WTC11 (cell line): ENCODE measurements at regions not wholly inside any gene's neighbourhood (a gene's known extent, or its start where the extent isn't known, plus 50 kb on each side); places are given as distances from the start of the nearest gene placed in this dataset.

Experiments used
- ZBTB21 ChIP-seq: sonication (generic); formaldehyde crosslinking; IDR thresholded peaks from 2 replicates; pipeline ENCODE4 v1.8.1; 2023; ENCODE audit warnings: mild to moderate bottlenecking, missing genetic modification reagents, borderline replicate concordance
- TF ChIP-seq, protein P1 (sequence below): fragments of 200-600 bp; IDR thresholded peaks from 2 replicates; pipeline ENCODE4 v1.8.0; 2022; ENCODE audit warnings: antibody characterized with exemption
- TF ChIP-seq, protein P2 (sequence below): fragments of 250-450 bp; sonication (Bioruptor Pico); IDR thresholded peaks from 2 replicates; pipeline ENCODE4 v1.9.0; 2021; ENCODE audit warnings: mild to moderate bottlenecking
- TF ChIP-seq, protein P3 (sequence below): fragments of 250-450 bp; sonication (Bioruptor Pico); IDR thresholded peaks from 2 replicates; pipeline ENCODE4 v1.8.0; 2021; ENCODE audit warnings: mild to moderate bottlenecking
- TF ChIP-seq, protein P4 (sequence below): sonication (generic); formaldehyde crosslinking; IDR thresholded peaks from 2 replicates; pipeline ENCODE4 v1.8.1; 2023; ENCODE audit warnings: mild to moderate bottlenecking, missing genetic modification reagents, moderate library complexity

DNA sequence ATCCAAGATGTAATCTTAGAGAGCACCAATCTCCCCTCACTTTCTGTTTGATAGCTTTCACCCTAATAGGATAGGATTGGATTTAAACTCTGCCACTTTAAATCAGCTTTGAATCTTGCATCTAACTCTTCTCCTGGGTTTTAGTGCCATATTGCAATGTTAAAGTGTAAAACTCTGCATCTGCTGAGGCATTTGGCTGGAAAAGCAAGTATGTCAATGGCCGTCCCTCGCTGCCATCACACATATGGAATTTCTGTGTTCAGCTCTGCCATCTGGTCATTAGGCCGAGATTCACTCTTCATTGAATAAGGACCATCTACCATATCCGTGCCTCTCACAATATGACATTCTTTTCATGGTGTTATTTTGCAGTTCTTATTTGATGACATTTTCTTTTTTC lies 728.1 kb upstream of the PIK3C3 start:
- TF ChIP-seq, protein P1, sequence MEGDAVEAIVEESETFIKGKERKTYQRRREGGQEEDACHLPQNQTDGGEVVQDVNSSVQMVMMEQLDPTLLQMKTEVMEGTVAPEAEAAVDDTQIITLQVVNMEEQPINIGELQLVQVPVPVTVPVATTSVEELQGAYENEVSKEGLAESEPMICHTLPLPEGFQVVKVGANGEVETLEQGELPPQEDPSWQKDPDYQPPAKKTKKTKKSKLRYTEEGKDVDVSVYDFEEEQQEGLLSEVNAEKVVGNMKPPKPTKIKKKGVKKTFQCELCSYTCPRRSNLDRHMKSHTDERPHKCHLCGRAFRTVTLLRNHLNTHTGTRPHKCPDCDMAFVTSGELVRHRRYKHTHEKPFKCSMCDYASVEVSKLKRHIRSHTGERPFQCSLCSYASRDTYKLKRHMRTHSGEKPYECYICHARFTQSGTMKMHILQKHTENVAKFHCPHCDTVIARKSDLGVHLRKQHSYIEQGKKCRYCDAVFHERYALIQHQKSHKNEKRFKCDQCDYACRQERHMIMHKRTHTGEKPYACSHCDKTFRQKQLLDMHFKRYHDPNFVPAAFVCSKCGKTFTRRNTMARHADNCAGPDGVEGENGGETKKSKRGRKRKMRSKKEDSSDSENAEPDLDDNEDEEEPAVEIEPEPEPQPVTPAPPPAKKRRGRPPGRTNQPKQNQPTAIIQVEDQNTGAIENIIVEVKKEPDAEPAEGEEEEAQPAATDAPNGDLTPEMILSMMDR, result no peak
- TF ChIP-seq, protein P2, sequence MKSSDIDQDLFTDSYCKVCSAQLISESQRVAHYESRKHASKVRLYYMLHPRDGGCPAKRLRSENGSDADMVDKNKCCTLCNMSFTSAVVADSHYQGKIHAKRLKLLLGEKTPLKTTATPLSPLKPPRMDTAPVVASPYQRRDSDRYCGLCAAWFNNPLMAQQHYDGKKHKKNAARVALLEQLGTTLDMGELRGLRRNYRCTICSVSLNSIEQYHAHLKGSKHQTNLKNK (CRISPR knock-in tag), result no peak
- no peak for TF ChIP-seq ZBTB21 (CRISPR knock-in tag)
- TF ChIP-seq, protein P3, sequence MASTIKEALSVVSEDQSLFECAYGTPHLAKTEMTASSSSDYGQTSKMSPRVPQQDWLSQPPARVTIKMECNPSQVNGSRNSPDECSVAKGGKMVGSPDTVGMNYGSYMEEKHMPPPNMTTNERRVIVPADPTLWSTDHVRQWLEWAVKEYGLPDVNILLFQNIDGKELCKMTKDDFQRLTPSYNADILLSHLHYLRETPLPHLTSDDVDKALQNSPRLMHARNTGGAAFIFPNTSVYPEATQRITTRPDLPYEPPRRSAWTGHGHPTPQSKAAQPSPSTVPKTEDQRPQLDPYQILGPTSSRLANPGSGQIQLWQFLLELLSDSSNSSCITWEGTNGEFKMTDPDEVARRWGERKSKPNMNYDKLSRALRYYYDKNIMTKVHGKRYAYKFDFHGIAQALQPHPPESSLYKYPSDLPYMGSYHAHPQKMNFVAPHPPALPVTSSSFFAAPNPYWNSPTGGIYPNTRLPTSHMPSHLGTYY (CRISPR knock-in tag), result no peak
- TF ChIP-seq, protein P4, sequence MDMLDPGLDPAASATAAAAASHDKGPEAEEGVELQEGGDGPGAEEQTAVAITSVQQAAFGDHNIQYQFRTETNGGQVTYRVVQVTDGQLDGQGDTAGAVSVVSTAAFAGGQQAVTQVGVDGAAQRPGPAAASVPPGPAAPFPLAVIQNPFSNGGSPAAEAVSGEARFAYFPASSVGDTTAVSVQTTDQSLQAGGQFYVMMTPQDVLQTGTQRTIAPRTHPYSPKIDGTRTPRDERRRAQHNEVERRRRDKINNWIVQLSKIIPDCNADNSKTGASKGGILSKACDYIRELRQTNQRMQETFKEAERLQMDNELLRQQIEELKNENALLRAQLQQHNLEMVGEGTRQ (CRISPR knock-in tag), result no peak
